Activated CD4-positive, alpha-beta T cell treated with anti-CD3 and anti-CD28 coated beads for 1 hour (primary cell): ENCODE measurements at regions not wholly inside any gene's neighbourhood (a gene's known extent, or its start where the extent isn't known, plus 50 kb on each side); places are given as distances from the start of the nearest gene placed in this dataset.

Experiments
- DNase-seq: peaks from one replicate; pipeline ENCODE4 v3.0.0-alpha.2; 2020

DNA sequence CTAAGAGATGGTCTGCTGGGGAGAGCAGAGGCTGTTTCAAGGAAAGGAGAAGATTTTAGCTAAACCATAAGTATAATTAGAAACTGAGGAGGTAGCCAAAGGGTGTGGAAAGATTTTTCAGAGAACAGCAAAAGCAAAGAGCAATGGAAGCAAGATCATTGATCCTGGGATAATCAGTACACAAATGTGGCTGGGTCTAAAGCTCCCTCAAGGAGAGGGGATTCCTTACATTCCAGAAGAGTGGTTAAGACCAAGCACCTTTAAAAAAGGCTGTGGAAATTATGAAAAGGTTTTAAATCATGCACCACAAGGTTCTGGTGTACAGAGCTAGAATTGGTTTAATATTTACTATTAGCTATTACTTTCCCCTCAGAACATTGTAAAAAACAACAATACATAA lies 246.0 kb upstream of the UBE2E3 start:
- no peak for DNase-seq

DNA sequence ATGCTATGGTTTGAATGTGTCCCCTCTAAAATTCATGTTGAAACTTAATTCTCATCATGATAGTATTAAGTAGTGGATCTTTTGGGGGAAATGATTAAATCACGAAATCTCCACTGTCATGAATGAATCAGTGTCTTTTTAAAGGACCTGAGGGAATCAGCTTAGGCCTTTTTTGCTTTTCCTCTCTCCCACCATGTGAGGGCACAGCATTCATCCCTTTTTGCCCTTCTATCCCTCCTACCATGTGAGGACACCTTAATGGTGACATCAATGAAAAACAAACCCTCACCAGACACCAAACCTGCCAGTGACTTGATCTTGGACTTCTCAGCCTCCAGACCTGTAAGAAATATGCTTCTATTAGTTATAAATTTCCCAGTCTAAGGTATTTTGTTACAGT lies 247.1 kb upstream of the UBE2E3 start:
- no peak for DNase-seq

DNA sequence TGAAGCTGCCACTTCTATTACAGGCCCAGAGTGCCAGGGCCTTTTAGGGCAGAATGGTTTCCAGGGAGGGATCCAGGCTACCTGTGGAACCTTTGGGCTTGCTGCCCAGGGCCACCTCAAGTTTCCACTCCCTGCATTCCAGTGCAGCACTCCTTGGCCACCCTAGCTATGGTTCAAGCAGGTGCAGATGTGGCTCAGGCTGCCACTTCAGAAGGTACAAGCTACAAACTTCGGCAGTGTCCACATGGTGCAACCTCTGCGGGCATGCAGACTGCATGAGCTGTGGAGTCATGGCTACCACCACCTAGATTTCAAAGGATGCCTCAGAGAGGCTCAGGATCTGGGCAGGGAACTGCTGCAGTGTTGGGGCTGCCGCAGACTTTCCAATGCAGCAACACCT lies 248.1 kb upstream of the UBE2E3 start:
- no peak for DNase-seq

DNA sequence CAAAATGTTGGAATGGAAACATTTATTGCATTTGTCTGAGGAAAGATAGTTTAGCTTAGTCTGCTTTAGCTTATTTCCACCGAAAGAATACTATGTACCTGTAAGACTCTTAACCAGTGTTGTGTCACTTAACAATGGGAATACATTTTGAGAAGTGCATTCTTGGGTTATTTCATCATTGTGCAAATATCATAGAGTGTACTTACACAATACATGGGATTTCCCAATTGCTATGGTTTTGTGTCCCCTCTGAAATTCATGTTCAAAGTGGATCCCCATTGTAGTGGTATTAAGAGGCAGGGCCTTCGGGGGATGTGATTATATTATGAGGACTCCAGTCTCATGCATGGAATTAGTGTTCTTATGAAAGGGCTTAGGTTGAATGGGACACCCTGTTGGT lies 249.4 kb upstream of the UBE2E3 start:
- no peak for DNase-seq

DNA sequence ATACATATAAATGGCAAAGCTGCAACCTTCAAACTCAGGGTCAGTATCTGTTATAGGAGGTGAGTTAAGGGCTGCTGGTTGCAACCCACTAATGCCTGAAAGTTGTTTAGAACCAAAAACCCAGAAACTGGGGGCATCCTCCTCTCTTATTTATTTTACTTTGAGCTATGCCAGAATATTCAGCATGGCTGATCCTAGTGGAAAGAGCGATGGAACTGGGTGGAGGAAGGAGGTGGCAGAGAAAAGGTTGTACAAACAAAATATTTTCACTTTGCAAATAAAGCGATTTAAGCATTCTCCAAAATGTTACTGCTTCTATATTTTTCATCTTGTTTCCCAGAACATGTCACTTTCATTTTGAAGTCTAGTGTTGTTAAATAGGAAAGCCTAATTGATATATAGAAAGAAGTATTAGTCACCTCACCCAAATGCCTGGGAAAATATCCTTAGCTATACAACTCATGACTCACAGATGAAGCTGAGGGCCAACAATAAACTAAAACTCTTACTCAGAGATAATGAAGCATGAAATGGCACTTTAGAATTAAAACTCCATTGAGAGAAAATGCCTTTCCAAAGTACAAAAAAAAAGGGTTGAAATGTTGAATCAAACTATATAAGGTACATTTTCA lies 251.4 kb upstream of the UBE2E3 start:
- DNase-seq: no peak

DNA sequence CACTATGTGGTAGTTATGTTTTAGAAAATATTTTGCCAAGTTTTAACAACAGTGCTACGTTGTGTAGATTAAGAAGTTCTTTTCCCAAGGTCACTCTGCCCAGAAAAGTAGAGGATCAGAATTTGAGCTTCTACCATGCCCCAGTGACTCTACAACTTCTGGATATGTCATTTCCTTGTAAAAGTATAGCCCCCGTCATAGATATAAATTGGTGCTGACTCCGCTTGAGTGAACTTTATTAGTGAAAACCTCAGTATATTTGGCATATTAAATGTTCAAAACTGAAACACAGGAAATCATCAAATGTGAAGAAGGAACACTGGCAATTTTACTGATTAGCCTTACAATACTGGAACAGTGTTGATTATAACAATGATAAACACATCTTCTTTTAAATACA lies 256.7 kb upstream of the UBE2E3 start:
- no peak for DNase-seq

DNA sequence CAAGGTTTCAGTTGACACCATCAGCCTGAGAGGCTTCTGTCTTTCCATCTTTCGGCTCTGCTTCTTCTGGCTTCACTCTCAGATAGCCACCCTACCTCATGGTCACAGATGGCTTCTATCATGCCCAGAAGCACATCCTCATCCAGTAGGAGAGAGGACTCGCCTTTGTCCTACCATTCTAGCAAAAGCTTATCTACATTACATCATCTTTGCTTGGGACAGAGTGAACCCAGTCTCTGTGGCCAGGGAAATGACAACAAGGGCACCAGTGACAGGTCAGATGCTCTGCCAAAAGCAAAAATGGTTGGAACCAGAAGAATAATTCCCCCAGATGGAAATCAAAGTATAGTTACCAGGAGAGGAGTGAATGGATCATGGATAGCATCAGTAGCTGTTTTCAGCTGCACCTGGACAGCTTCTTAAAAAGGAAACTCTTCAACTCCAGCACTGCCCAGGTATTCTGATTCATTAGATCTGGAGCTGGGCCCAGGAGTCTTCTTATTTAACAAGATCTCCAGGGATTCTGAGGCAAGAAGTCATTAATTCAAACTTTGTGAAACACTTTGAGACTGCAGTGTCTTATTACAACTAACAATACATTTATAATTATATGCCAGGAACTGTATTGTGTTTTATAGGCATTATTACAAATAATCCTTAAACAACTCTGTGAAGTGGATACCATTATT lies 257.7 kb upstream of the UBE2E3 start:
- DNase-seq: no peak

DNA sequence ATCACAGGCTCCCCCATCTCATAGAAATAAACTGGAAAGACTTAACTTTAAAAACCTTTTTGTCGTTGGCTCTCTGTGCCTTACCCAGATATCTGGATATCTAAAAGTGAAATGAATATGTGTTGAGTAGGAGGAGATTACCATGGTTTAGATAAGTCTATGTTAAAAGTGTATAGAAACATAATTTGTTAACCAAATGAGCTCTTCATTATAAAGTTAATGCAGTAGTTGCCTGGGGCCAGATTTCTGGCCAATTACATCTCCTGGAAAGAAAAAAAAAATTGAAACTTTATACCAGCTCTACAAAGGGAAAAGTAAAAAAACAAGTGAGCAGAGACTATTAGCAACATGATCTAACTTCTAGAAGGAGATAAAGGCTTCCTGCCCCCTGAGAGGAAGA lies 259.6 kb upstream of the UBE2E3 start:
- no peak for DNase-seq

DNA sequence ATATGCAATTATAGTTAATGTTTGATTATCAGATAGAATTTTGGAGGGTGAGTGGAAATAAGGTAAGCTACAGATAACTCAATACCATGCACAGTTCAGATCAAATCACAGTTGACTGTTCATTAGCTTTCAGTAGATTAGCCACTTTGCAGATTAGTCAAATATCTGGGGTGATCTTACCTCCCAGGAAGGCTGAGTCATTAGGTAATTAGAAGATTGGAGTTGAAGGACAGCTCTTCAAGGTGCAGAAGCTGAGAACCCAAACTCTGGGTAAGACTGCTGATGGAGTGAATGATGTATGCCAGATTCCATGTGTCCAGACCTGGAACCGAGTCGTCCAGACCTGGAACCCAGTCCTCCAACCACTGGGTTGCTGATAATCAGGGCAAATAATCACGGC lies 262.8 kb upstream of the UBE2E3 start:
- DNase-seq: no peak

DNA sequence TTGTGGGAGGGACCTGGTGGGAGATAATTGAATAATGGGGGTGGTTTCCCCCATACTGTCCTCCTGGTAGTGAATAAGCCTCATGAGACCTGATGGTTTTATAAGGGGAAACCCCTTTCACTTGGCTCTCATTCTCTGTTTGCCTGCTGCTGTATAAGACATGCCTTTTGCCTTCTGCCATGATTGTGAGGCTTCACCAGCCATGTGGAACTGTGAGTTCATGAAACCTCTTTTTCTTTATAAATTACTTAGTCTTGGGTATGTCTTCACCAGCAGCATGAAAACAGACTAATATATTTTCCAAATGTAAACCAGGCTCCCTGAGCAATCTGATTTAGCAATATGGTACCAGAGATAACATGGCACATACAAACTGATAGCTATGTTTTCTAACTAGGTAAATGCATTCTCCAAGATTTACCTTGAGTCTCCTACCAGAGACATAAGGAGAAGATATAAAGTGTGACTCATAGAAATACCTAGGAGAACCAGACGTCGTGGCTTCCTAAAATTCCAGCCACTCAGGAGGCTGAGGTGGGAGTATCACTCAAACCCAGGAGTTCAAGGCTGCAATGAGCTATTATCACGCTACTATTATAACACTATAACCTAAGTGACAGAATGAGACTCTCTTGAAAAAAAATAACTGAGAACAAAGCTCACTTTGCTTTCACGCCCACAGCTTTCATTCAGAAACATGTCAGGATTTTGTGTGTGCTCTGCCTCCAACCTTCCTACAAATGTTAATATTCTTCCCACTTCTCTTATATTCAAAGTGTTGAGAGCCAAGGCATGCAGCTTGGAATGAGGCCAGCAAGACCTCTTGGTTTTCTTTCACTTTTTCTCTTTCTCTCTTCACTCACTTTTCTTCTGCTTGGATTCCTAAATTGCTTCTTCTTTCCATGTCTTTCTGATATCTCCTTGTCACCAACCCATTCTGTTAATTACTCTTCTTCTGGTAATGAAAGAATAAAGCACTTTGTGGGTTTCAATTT lies 263.9 kb upstream of the UBE2E3 start:
- no peak for DNase-seq

DNA sequence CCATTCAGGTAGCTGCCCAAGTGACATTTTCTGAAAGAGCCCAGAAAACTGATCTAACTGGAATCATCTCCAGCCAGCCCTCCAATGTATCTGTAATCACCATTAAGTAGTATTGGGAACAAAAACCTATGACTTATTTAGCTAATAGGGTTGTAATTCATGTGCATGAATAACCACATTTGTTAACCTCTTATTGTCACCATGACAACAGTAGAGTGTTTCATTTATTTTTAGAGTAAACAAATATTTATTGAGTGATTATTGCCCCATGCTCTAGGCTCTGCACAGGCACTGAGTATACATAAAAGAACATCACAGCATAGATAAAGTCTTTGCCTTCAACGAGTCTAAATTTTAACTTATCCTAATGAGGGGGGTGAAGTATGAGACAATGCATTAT lies 265.4 kb upstream of the UBE2E3 start:
- no peak for DNase-seq

DNA sequence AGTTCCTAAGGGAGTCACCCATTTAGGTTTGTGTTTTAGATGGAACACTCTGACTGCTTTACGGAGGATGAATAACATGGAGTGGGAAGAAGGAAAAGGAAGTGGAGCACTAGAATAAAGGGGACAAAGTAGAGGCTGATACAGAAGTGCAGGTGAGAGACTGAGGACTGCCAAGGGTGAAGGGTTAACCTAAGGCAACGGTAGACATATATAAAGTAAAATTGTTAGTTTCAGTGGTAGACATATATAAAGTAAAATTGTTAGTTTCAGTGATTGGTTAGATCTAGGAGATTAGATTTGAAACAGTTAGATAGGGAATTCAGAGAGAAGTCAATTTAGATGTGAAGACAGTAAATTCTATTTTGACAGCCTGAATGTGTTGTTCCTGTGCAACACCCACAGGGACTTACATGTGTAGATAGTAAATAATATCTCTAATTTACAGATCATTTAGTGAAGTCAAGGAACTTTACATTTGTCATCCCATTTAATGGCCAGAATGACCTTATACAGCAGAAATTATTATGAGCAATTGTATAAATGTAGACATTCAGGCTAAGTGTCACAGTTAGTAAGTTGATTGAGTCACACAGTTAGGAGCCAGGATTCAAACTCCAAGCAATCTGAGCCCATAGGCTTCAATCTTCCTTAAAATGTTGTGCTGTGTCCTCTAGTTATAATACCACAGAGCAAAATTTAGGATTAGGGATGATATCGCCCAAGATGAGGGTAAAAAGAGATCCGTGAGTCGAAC lies 270.8 kb upstream of the UBE2E3 start:
- no peak for DNase-seq

DNA sequence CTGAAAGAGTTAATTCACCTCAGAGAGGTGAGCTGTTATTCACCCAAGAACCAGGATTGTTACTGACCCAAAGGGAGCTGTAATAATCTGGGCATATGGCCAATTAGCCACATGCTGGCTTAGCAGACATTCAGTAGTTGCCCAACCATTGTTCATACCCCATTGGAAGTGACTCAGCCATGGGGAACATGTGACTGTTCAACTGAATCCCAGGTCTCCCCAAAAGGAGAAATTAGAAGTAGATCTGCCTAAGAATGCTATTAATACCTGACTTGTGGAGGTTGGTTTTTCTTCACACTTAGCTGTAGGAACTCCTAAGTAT lies 272.6 kb upstream of the UBE2E3 start:
- no peak for DNase-seq

DNA sequence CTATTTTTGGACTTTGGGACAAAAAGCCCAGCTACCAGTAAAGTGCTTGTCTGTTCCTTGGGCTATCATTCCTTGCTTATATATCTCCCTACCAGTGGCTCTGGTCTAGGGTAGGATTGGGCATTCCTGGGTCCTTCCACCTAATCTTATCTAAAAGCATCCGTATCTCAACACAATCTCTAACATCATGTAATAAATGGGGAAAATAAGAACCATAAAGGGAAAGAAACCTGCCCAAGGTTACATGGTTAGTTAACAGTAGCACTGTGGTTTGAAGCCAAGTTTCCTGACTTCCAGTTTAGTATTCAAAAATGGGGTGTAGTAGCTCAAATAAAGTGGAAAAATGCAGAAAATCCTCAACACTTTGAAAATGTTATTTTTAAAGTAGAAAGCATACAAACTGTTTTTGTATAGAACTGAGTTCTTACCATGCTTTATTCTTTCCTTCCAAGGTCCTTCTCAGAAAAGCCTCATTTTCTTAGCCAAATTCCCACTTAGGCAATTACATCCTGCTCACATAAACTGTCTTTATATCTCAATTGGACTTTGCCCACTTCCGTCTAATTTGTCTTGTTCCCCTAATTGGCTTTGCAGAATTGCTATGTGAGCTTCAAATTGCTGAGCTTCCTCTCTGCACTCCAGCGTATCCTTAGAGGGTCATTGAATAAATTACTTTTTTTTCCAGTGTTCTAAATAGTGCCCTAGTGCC lies 273.1 kb upstream of the UBE2E3 start:
- DNase-seq: no peak

DNA sequence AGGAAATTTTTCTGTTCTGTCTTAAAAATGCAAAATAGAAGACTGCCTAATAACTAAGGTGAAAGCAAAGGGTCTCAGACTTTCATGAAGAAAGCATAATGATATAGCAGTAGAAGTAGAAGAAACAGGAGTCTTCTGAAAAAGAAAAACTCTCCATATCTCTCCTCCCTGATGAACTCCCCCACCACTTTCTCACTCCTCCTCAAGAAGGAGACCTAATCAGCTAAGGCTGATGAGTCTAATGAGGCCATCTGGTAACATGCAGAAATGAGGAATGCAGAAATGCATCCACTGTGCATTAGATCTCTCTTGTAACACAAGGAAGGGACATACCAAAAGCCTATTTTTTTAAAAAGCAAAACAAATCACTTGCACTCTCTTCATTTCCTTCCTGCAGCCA lies 273.7 kb upstream of the UBE2E3 start:
- no peak for DNase-seq

DNA sequence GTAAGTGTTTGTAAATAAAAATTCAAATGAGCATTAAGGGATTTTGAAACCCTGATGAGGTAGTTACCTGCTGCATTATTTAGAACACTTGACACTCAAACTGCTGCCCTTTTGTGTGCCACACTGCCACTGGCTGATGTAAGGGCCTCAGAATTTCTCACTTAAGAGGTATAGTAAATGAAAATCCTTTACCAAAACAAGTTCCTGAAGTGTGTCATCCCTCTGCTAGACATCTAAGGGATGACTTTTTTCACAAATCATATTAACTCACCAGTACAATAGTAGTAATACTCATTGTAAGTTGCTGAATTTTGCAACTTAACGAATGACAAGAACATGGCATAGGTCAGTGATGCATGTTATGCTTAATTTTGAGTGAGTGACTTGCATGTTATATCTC lies 274.9 kb upstream of the UBE2E3 start:
- DNase-seq: no peak

DNA sequence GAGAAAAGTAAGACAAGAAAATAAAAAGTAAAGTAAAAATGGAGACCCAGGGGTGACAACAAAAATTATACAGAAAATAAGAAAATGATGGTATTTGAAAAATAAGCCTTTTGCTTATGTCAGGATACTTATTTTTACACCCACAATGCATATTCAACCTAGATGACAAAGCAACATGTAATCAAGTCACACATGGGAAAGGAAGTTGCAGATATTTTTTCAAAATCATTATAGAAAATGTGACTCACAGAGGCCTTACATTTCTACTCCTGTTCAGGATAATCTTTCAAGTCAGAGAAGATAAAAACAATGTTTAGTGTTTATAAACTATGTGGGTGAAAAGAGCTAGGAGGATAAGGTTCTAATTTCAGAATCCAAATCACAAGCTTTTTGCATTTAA lies 275.3 kb upstream of the UBE2E3 start:
- DNase-seq: no peak

DNA sequence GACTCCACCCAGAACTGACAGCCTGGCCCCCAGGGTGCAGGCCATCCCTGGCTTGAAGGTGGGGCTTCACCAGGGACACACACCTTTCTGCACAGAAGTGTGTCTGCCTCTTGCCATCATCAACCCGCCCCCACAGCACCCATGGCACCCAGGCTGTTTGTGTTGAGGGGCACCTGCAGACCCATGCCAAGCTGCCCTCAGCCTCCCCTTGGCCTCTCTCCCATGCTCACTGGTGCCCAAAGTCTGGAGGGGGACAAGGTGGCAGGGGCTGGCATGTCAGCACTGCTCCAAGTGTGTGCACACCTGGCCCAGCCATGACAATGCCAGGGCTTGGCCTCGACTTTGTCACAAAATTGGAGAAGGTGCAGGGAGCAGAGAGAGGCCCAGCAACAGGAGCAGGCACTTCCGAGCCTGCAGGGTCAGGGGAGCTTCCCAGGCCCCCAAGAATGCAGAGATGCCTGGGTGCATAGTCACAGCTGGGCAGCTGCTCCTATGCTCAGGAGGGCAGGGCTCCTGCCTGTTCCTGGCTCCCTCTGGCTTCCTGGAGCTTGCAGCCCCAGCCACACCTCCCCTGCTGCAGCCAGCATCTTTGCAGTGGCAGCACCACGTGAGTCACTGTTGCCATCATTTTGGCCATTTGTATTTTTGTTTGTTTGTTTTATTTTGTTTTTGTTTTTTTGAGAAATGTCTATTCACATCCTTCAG lies 280.6 kb upstream of the UBE2E3 start:
- no peak for DNase-seq

DNA sequence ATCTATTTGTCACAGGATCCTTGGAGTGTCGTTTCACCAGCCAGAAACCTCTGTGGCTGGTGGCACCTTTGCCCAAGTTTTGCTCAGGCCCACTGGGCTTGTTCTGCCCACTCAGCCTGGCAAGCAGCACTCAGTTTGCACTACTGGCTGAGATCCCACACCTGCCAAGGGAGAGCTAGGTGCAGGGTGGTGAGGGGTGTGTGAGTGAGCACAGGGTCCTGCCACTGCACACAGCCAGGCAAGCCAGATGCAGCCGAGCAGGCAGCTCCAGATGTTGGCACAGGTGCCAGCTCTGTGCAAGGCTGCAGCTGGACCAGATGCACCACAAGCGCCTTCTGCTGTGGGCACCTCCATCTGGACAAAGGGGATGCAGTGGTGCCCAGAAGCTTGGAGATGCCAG lies 281.7 kb upstream of the UBE2E3 start:
- DNase-seq: no peak

DNA sequence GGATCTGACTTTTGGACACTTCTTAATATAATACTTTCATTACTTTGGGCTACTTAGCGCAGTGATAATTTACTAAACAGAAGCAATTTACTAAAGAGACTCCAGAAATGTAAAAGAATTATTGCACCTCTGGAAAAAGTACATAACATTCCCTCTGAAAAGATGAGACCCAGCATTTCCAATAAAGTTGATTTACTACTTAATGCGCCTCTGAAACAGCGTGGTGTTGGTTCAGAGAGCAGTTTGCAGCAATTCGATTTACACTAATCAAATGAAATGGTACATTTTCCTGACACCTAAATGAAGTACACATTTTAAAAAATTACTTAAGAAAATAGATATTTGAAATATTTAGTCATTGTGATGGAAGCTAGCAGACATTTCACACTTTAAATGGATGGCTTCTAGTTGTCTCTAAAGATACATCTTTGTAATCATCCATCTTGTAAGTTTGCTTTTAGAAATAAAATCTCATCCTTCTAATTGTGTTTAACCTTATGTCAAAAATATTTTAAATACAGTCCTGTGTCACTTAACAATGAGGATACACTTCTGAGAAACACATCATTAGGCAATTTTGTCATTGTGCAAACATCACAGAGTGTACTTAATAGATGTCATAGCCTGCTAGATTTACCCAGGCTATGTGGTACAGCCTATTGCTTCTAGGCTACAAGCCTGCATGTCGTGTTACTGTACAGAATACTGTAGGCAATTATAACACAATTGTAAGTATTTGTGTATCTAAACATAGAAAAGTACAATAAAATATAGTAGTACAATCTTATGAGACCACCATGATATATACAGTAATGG lies 284.6 kb upstream of the UBE2E3 start:
- no peak for DNase-seq
